RWPE2 (cell line): ENCODE measurements at regions not wholly inside any gene's neighbourhood (a gene's known extent, or its start where the extent isn't known, plus 50 kb on each side); places are given as distances from the start of the nearest gene placed in this dataset.

Experiments used
- ATAC-seq: fragments of 200-7000 bp; cut with Tn5 transposase; 3 replicates; pipeline ENCODE4 v1.9.1; 2021; ENCODE audit warnings: low read depth
- DNase-seq: peaks from one replicate; pipeline ENCODE4 v3.0.0-alpha.2; 2020; ENCODE audit warnings: low spot score
- H3K27ac ChIP-seq: fragments of 450-650 bp; 2 replicates; pipeline ENCODE4 v1.5.1; 2017; ENCODE audit warnings: mild to moderate bottlenecking; ENCODE audit not compliant: poor library complexity, severe bottlenecking
- H3K27me3 ChIP-seq: fragments of 250-450 bp; sonication (Bioruptor Pico); 2 replicates; pipeline ENCODE4 v1.5.1; 2021; ENCODE audit warnings: mild to moderate bottlenecking, moderate library complexity; ENCODE audit not compliant: insufficient read depth, poor library complexity, severe bottlenecking
- H3K36me3 ChIP-seq: fragments of 250-450 bp; sonication (Bioruptor Pico); 2 replicates; pipeline ENCODE4 v1.5.1; 2020; ENCODE audit warnings: low read depth, mild to moderate bottlenecking, moderate library complexity
- H3K4me1 ChIP-seq: fragments of 250-450 bp; sonication (Bioruptor Pico); 2 replicates; pipeline ENCODE4 v1.5.1; 2021; ENCODE audit warnings: mild to moderate bottlenecking, moderate library complexity; ENCODE audit not compliant: insufficient read depth, poor library complexity, severe bottlenecking
- H3K4me3 ChIP-seq: fragments of 250-450 bp; sonication (Bioruptor Pico); 2 replicates; pipeline ENCODE4 v1.5.1; 2021; ENCODE audit warnings: mild to moderate bottlenecking, moderate library complexity; ENCODE audit not compliant: severe bottlenecking
- H3K9me3 ChIP-seq: fragments of 250-450 bp; sonication (Bioruptor Pico); 2 replicates; pipeline ENCODE4 v1.5.1; 2021; ENCODE audit warnings: mild to moderate bottlenecking, moderate library complexity; ENCODE audit not compliant: severe bottlenecking
- CTCF ChIP-seq: fragments of 450-650 bp; IDR thresholded peaks from one replicate; pipeline ENCODE4 v1.5.1; 2017; ENCODE audit warnings: mild to moderate bottlenecking, moderate library complexity; ENCODE audit not compliant: poor library complexity, severe bottlenecking

GRCh38 chr13:54628383-54628782 is 1599.8 kb downstream of the OLFM4 start:
- DNase-seq = no peak
- no peaks in the 10 kb centered on the region for H3K9me3 ChIP-seq
- no peak overlapping the region for H3K27ac ChIP-seq
- no peak for TF ChIP-seq CTCF
- no peaks in the 10 kb centered on the region for H3K36me3 ChIP-seq
- H3K27me3 ChIP-seq = peaks cover 8% of the 10 kb centered on the region
- no peak for ATAC-seq
- H3K4me1 ChIP-seq = no peaks in the 10 kb centered on the region
- no peak overlapping the region for H3K4me3 ChIP-seq

GRCh38 chr13:54633456-54633855 is 1604.8 kb downstream of the OLFM4 start:
- Histone ChIP-seq H3K36me3 (no peaks in the 10 kb centered on the region), H3K4me1 (no peaks in the 10 kb centered on the region), H3K27me3 (peaks cover 16% of the 10 kb centered on the region), H3K27ac (no peak overlapping the region), H3K9me3 (no peaks in the 10 kb centered on the region), H3K4me3 (no peak overlapping the region)
- DNase-seq (no peak), ATAC-seq (no peak)
- TF ChIP-seq CTCF = no peak

GRCh38 chr13:54636231-54636630 is 1607.6 kb downstream of the OLFM4 start:
- Histone ChIP-seq H3K27me3 (peaks cover 16% of the 10 kb centered on the region), H3K9me3 (no peaks in the 10 kb centered on the region), H3K36me3 (no peaks in the 10 kb centered on the region), H3K4me3 (no peak overlapping the region), H3K4me1 (no peaks in the 10 kb centered on the region), H3K27ac (no peak overlapping the region)
- no peak for TF ChIP-seq CTCF
- DNase-seq = no peak
- ATAC-seq = no peak

- no peak for DNase-seq
- Histone ChIP-seq H3K4me3 (no peak overlapping the region), H3K27me3 (peaks cover 16% of the 10 kb centered on the region), H3K4me1 (no peaks in the 10 kb centered on the region), H3K27ac (no peak overlapping the region), H3K36me3 (no peaks in the 10 kb centered on the region), H3K9me3 (no peaks in the 10 kb centered on the region)
- no peak for ATAC-seq
- TF ChIP-seq CTCF = no peak
Observed at GRCh38 chr13:54637366-54637765, 1608.8 kb downstream of the OLFM4 start.

DNA sequence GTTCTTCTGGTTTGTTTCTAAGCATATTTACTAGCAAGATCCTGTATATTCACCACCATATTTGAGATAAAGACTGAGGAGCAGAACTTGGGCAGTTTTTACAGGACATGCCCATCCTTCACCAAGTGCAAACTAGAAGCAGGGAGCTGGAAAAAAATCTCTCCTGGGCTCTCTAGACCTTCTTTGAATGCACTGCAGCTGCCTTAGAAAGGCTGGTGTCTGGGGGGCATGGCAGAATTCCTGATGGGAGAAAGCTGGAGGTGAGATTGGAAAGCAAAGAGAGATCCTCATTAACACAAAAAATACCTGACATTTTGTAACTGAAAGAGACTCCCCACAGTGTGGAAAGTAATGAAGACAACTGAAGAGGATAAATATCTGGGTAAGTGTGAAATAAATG is 1612.1 kb downstream of the OLFM4 start:
- H3K4me3 ChIP-seq = no peak overlapping the region
- H3K36me3 ChIP-seq = no peaks in the 10 kb centered on the region
- no peak for TF ChIP-seq CTCF
- H3K9me3 ChIP-seq = no peaks in the 10 kb centered on the region
- DNase-seq (no peak), ATAC-seq (no peak)
- H3K27me3 ChIP-seq = no peaks in the 10 kb centered on the region
- H3K27ac ChIP-seq = no peak overlapping the region
- no peaks in the 10 kb centered on the region for H3K4me1 ChIP-seq
